RCC 7860 (cell line): ENCODE measurements at regions not wholly inside any gene's neighbourhood (a gene's known extent, or its start where the extent isn't known, plus 50 kb on each side); places are given as distances from the start of the nearest gene placed in this dataset.

Experiments used
- DNase-seq: peaks from one replicate; pipeline ENCODE4 v3.0.0-alpha.2; 2015; ENCODE audit warnings: low spot score
- FAIRE-seq: peaks from 2 replicates; lab custom pipeline; 2012; peaks lifted over from hg19 to GRCh38; lab: Jason Lieb, UNC

DNA sequence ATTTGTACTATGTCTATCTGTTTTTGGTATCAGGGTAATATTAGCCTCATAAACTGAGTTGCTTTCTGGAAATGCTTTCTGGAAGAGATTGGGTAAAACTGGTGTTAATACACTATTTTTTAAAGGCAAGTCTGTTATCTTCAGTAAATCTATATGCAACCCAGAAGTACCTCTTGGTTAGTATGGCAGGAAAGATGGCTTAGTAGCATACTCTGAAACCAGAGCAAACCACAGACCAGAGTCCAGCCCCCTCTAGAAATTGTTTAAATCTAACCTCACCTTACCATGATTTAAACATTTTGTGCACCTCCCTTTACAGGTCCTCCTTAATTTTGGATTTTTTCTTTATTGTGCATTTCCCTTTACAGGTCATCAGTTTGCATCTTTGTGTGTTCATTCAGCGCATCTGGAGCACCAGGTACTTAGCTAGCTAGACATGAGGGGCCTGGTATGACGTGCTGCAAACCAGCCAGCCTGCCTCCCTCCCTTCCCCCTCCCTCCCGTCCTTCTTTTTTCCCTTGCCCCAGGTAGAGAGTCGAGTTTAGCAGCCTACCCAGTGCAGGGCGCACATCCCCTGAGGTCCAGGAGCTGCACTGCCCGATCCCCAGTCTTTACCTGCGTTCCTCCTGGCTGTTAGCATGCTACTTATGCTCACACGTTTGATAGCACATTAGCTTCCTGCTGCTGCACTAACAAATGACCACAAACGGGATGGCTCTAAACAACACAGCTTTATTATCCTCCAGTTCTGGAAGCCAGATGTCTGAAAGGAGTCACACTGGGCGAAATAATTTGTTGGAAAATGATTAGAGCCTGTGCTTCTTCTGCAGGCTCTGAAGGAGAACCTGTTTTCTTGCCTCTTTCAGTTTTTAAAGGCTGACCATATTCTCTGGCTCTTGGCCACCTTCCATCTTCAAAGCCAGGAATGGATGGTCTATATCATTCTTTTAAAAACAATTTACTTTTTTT is 299.9 kb upstream of the HABP2 start:
- no peak for DNase-seq
- no peak for FAIRE-seq

DNA sequence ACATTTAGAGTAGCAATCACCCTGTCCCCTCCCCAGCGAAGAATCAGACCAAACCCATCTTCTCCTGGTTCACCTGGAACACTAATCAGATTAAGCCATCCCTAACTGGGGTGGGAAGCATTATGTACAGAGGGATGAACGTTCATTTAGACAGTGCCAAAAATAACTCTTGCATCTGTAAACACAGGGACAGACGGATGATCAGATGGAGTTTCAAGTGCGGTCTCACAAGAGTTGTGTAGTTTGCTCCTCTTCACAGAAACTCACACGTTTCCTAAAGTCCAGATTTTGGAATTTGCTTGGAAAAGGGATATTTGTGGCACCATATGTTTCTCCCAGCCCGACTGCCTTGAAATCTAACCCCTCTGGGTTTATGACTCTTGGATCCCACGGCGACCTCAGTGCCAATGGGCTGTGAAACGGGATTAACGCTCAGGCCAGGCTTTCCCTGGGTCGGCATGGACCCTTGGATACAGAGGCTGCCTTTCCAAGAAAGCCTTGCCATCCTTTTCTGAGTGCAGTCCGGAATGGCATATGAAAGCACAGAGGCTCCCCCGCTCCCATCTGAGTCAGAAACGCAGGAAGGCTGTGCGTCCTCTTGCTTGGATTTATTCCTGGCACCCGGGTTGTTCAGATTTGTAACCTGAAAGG is 293.2 kb upstream of the HABP2 start:
- DNase-seq (no peak), FAIRE-seq (no peak)

DNA sequence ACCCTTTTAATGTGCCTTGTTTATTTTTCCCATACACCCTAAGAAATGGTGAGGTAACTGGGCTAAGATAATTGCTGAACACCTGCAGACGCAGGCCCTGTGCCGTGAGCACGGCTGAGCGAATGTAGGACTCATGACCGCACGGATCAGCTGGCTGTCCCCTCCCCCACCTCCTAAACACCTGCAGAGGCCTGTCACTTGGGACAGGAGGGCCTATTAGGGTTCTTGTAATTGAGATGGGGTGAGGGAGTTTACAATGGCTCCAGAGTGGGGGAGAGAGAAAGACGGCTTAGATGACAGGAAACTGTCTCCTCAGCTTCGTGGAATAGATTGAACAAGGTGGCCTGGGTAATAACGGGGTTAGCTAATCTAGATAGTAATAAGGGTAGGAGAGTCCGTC is 291.7 kb upstream of the HABP2 start:
- FAIRE-seq (no peak), DNase-seq (no peak)

DNA sequence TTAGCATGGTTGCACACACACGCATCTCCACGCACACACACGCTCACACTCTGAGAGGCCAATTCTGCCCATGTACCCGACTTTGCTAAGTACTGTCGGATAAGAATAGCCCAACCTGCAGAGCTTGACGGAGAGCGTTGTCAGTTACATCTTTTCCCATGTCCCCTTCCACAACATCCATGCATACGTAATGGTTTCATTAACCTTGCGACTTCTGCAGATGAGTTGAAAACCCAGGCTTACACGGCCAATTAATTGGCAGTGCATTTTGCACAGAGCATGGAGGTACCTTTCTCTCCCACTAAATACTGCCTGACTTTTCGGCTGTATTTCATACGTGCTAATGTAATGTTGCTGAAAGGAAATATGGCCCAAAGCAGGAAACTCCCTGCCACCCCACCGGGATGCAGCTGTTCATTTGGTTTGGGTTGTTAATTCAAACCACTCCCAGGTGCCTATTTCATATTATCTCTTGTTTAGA is 291.2 kb upstream of the HABP2 start:
- DNase-seq (no peak), FAIRE-seq (no peak)

DNA sequence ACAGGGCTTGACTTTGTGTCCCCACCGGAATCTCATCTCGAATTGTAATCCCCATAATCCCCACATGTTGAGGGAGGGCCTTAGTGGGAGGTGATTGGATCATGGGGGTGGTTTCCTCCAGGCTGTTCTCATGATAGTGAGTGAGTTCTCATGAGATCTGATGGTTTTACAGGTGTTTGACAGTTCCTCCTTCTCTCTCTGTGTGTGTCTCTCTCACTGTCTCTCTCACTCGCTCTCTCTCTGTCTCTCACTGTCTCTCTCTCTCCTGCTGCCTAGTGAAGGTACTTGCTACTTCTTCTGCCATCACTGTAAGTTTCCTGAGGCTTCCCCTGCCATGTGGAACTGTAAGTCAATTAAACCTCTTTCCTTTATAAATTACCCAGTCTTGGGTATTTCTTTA is 289.8 kb upstream of the HABP2 start:
- FAIRE-seq (no peak), DNase-seq (no peak)

DNA sequence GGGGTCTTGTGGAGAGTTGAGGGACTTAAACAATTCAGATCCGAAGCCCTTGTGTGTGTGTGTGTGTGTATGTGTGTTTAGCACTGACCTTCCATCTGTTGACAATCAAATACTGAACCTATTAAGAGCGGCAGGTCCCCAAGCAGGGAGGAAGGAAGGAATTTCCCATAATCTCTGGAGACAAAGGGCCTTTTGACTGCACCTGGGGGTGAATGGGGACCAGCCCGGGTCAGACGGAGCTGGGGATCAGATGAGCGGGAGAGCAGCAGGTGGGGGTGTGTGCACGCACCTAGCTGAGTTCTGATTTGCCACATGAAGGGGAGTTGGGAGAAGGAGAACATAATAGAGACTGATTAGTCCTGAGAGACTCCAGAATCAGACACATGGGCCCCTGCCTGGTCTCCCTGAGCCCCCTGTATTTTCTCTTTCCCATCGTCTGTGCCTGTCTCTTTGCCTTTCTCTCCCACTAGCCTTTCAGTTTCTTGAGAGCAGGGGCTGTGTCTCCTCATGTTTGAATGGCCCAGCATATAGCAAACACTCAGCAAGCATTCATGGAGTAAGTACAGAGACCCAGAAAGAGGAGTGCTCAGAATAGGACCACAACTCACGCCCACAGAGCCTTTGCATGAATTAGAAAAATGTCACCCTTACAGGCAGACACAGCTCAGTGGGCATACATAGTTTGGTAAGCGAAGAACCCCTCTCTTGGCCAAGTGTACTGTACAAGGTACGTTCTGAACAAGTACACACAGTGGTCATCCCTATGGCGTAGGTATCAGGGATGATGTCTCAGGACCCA is 288.3 kb upstream of the HABP2 start:
- DNase-seq: no peak

DNA sequence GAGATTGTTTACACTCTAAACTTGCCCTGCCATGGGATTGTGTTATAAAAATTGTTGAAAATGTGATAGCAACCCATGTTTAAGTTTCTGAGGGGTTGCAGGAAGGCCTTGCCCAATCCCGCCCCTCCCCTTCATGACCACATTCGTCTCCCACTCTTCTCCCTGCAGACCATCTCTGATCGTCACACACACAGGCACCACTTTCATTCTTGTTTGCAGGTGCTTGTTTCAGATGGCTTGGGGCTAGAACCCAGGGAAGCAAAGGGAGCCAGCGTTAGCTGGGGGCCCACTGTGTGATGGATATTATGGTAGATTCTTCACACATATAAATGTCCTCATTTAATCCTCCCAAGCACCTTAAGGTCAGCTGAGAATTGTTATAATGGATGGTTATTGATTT is 286.7 kb upstream of the HABP2 start:
- no peak for DNase-seq
- FAIRE-seq: no peak

More for the DNA sequence above, 288.3 kb upstream of the HABP2 start:
- no peak for FAIRE-seq

DNA sequence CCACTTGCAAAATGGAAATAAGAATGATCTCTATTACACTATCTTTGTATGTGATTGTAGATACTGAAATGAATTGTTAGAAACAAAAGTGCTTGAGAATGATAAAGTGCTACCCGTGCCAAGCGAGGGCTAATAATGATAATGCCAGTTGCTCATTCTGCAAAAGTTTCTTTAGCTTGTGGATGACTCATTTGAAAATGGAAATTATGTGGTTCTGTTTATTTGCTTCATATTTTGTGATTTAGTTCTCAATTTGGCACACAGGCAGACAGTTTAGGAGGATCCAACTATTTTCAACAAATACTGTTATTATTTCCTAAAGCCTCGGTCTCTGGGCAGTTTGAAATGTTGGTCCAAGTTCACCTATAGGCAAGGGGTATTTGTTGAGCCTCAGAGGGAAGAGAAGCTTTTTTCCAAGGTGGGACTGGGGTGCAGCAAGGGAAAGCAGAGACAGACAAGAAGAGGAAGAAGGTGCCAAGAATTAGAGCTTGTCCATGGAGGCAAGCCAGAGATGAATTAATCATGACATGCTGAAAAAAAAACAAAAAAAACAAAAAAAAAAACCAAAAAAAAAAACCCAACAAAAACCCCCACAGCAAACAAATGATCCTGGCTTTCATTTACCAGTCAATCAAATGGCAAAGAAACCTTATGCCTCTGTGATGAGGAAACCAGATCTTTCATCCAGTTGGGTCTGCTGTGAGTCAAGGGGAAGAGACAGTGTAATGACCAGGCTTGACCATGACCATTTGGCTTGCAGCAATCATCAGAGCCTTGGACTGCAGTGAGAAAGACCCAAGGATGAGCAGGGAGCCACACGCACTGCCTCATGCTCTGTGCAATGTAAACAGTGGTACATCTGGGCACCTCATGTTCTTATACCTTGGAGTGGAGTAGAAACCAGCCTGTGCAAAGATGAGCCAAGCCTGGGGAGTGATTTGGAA is 285.0 kb upstream of the HABP2 start:
- no peak for DNase-seq
- FAIRE-seq: no peak

DNA sequence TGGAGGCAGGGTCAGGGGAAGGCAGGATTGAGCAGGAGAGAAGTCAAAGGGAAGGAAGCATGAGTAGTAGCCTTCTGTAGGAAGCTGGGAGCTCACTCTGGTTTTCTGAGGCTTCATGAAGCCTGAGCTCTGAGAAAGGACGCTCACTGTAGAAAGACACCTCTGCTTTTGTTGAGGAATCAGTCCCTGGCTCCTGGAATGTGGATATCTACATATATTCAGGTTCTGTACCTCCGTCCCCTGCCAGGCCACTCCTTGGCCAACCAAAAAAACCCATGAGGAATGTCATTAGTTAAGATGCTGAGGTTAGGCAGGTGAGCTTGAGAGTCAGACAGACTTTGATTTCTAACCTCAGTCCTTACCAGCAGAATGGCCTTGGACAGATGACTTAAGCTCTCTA is 283.5 kb upstream of the HABP2 start:
- no peak for DNase-seq
- FAIRE-seq: no peak

DNA sequence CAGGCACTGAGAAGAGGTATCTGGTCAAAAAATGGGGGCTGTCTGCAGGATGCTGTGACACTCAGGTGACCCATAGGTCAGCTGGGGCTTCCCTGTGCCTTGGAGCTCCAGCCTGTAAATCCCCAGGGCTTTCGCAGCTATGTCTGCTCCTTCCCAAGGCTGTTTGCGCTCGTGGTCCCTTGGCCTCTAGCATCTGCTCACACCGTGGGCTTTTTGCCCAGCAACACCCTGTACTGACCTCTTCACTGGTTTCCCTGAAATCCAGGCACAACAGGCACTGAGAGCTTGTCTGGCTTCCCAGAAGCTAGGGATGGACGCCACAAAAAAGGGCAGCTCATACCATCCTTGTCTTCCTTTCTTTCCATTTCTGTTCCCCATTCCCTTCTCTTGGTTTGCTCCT is 280.3 kb upstream of the HABP2 start:
- no peak for DNase-seq
- no peak for FAIRE-seq

DNA sequence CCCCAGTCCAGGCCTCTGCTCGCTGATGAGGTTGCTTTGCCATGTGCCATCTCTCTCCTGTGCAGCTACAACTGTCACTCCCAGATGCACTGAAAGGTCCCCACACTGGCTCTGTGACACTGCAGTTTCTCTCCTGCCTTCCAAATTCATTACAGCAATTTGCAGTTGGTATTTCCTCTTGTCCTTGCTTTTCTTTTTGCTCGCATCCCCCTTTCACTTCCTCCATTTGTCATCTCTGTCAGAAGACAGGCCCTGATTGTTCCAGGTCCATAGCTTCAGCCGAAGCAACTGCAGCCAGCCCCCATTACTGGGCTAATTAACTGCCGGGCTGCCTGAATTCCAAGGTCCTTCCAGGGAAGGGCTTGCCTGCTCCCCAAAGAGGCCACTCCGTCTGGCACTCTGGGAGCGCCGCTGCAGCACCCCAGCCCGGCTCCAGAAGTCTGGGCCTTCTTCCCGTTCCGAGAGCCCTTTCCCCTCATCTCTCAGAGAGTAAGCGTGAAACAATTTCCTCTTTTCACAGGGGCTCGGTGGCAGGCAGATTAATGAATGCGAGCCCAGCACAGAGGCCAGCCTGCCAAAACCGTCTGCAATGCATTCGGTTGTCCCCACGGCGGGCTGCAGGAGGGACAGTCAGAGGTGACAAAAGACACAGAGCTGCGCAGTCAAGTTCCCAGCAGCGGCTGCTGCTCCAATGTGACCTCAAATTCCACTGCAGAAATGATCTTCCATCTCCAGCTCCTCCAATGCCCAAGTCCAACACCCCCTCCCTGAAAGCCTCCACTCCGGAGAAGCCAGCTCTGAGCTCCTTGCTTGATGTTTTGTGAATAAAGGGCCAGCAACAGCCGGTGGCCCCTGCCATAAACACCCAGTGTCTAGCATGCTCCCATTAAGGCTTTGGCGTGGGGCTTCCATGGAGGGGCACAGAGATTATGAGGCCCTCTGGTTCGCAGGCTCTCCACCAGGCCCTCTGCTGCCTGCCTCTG is 279.4 kb upstream of the HABP2 start:
- FAIRE-seq: no peak

DNA sequence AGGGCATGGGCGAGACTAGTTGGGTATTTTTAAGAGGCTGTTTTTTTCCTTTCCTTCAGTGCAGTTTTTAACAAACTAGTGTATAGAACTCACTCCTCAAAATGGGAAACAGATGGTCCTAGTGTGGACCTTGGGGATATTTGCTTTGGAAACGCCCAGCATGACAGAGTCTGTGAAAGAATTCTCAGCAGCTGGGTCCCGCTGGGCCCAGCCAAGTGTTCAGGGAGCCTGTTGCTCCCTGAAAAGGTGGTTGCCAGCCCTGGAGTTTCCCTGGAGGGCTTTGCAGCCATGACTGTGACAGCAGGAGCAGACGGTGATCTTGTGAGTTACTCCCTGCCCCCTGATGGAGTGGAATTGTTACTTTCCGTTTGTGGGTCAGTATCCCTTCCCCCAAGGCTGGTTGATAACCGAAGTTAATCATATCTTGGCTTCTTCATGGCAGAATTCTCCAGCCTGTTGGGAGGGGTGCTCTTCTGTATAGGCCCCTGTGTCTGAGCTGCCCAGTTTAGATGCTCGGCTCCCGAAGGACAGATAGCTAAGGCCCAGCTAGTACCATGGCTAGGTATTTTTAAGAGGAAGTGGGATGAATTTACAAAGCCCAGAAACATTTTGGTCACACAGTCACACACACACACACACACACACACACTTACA is 278.6 kb upstream of the HABP2 start:
- DNase-seq: no peak
- no peak for FAIRE-seq

More for the DNA sequence above, 279.4 kb upstream of the HABP2 start:
- DNase-seq: no peak

DNA sequence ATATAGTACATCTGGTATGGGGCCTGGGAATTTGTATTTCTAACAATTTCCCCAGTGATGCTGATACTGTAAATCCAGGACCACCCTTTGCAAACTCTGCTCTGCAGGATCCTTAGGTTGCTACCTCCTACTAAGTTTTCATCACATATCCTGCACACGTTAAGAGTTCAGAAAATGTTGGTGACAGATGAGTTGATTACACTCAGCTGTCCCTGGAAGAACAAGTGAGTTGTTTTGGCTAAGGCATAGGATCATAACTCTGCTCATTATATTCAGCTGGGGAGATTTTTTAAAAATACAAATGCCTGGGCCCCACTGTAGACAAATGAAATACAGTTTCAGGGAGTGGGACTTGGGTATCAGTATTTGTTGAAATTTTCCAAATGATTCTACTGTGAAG is 274.6 kb upstream of the HABP2 start:
- no peak for DNase-seq
- FAIRE-seq: no peak

DNA sequence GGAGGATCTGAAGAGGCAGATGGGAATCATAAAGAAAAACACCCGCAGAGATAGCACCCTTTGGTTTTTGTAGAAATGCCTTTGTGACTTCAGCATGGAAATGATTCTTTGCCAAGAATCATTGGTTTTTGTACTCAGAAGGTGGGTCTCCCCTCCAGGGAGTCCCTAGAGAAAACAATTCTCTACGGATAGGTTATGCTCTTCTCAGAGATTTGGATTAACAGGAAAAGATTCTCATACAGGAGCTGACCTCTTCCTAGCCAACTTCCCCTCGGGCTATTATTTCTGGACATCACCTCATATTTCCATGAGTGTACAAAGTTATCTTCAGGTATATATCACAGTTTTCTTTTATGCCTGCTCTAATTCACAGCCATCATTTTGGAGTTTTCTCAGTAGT is 274.2 kb upstream of the HABP2 start:
- FAIRE-seq: no peak
- DNase-seq: no peak

DNA sequence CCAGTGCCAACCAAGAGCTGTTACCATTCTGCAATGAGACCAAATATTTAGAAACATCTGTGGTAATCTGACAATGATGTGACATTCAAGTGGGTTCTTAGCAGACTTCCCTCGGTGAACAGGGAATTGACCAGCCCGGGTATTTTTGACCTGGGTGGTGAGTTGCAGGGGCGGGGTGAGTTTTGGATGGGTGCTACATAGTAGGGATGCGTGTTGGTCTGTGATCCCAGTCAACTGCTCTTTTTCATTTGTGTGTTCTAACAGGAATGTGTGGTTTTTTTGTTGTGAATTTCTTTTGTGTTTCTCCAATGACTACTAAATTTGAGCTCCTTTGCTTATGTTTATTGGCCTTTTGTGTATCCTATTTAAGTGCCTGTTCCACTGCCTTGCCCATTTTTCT is 273.6 kb upstream of the HABP2 start:
- FAIRE-seq (no peak), DNase-seq (no peak)

DNA sequence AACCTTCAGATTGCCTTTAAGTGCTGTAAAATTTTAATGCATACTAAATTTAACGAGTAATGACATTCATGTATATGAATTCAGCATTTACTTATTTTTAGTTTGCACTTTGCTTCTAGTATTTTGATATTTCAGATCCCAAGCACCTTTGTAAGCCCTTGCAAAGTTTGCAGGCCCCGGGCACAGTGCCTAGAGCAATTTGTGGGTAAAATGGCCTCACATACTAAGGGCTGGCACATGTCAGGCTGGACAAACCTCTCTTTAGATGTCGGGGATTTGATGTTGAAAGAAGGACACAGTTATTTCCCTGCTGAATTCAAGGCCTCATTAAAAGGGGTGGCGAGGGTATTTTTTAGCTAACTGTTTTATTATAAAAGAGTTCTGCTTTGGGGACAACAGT is 270.3 kb upstream of the HABP2 start:
- DNase-seq: no peak
- no peak for FAIRE-seq

DNA sequence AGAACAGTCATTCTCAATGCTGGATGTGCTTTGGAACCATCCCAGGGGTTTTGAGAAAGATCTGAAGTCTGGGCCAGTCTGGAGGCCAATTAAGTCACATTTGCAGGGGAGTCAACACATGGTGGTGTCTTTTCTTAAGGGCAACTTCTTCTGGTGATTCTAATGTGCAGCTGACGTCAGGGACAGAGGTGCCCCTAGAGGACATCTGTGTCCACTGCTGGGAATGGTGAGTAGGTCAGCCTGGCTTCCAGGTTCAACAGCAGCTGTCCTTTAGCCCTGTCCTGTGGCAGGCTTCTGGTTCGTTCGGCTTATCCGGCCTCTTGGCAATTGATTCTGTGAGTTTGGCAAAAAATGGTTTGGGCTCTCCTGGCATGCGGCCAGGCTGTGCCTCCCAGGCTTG is 269.7 kb upstream of the HABP2 start:
- FAIRE-seq (no peak), DNase-seq (no peak)

DNA sequence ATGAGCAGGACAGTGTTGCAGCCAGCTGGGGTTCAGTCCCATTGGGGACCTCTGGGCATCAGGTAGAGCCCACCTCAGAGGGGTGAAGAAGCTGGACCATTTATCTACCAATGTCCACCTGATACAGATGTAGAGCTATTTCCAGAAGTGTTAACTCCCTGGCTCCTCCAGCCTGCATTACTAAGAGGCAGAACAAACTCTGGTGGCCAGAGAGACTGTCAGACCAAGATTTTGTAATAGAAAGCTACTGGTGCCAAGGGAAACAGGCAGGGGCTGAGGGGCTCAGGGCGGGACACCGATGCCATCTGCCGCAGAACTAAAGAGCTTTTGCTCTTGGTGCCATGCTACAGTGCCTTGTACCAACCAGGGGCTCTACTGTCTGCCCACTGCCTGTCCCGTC is 268.2 kb upstream of the HABP2 start:
- DNase-seq (no peak), FAIRE-seq (no peak)

DNA sequence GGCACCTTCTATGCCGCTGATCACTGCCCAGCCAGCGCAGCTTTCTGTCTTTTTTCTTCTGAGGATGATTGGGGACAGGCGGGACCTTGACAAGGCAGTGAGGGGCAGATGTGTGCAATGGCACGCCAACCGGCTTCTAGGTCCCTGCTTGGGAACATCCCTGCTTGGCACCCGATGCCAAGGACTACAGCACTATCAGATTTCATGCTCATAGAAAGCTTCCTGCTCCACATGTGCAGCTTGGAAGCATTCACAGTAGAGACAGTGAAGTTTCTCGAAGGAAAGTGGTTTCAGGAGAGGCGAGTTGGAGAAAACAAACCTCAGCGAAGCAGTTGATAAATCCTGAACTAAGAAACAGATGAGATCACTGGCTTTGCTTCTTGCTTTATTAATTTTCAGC is 267.5 kb upstream of the HABP2 start:
- no peak for FAIRE-seq
- no peak for DNase-seq
